ENCODE measurements at regions not wholly inside any gene's neighbourhood (a gene's known extent, or its start where the extent isn't known, plus 50 kb on each side); places are given as distances from the start of the nearest gene placed in this dataset.

GRCh38 chr16:47887496-47887895 is 268.3 kb downstream of the ABCC12 start:
- TF ChIP-seq POLR2A (IDR thresholded peaks at IDR 0.05), result no peak
- no peak for TF ChIP-seq CTCF (IDR thresholded peaks at IDR 0.05)
